ENCODE measurements at regions not wholly inside any gene's neighbourhood (a gene's known extent, or its start where the extent isn't known, plus 50 kb on each side); places are given as distances from the start of the nearest gene placed in this dataset.

- no peak overlapping the region for H3K27ac ChIP-seq
- in situ Hi-C loops (cut with MboI; ENCODE audit: low pct_ligation_motif_present in 1 of 4, low pct_unique_long_range_greater_than_20kb in 1 of 4, low sequenced_read_pairs in 3 of 4) (no loop called here), intact Hi-C loops (cut with DNase I; ENCODE audit: low total_unique reads) (no loop called here)
- H3K27me3 ChIP-seq = no peaks in the 10 kb centered on the region
- H3K36me3 ChIP-seq = no peaks in the 10 kb centered on the region
- DNase-seq = no peak
- H3K4me3 ChIP-seq = no peak overlapping the region
- WGBS, 2 donors (ENCODE audit: low coverage in 1 of 2) = 61 to 67% methylated on average over 2 to 17 of the region's 17 CpGs
- TF ChIP-seq EP300 (IDR thresholded peaks at IDR 0.05; ENCODE audit: low read depth) = no peak
- no peak for TF ChIP-seq POLR2AphosphoS5 (IDR thresholded peaks at IDR 0.05)
- TF ChIP-seq CTCF (IDR thresholded peaks at IDR 0.05) = no peak
- TF ChIP-seq POLR2A (IDR thresholded peaks at IDR 0.05) = no peak
- peaks cover 0 to 9% (median 3%) of the 10 kb centered on the region in 4 donors for H3K4me1 ChIP-seq
- no peaks in the 10 kb centered on the region for H3K9me3 ChIP-seq
Observed at GRCh38 chr3:14336749-14337598, 65.4 kb upstream of the SLC6A6 start.

DNA sequence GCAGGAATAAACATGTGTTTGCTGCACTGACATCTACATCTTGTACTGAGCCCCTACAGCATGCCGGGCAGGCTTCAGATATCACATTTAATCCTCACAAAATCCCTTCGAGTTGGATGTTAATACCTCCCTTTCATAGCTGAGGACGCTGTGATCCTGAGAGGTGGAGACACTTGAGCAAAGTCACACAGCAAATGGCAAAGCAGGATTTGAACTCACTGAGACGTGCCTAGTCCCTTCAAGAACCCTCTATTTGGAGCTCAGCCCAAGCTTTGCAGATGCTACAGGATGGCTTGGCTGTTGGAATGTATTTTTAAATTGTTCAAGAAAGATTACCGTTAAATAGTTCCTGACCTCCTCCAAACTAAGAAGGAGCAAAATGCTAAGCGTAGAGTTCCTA is 64.6 kb upstream of the SLC6A6 start:
- no peaks in the 10 kb centered on the region for H3K36me3 ChIP-seq
- H3K4me3 ChIP-seq = no peak overlapping the region
- no peak overlapping the region for H3K27ac ChIP-seq
- intact Hi-C loops (cut with DNase I; ENCODE audit: low total_unique reads) (no loop called here), in situ Hi-C loops (cut with MboI; ENCODE audit: low pct_ligation_motif_present in 1 of 4, low pct_unique_long_range_greater_than_20kb in 1 of 4, low sequenced_read_pairs in 3 of 4) (no loop called here)
- WGBS, 2 donors (ENCODE audit: low coverage in 1 of 2) = 69 to 71% methylated on average over 3 to 6 of the region's 6 CpGs
- no peak for DNase-seq
- TF ChIP-seq EP300 (IDR thresholded peaks at IDR 0.05; ENCODE audit: low read depth) (no peak), CTCF (IDR thresholded peaks at IDR 0.05) (no peak), POLR2AphosphoS5 (IDR thresholded peaks at IDR 0.05) (no peak), POLR2A (IDR thresholded peaks at IDR 0.05) (no peak)
- H3K27me3 ChIP-seq = no peaks in the 10 kb centered on the region
- H3K9me3 ChIP-seq = no peaks in the 10 kb centered on the region
- peaks cover 0 to 9% (median 3%) of the 10 kb centered on the region in 4 donors for H3K4me1 ChIP-seq

DNA sequence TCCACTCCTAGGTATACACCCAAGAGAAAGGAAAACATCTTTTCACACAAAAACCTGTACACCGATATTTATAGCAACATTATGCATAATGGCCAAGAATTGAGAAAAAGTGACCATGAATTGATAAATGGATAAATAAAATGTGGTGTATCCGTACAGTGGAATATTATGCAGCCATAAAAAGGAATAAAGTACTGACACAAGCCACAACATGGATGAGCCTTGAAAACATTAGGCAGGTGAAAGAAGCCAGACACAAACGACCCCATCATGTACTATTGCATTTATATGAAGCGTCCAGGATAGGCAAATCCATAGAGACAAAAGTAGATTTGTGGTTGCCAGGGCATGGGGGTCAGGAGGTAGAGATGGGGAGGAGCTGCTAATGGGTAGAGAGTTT is 64.2 kb upstream of the SLC6A6 start:
- H3K4me3 ChIP-seq = no peak overlapping the region
- peaks cover 0 to 9% (median 3%) of the 10 kb centered on the region in 4 donors for H3K4me1 ChIP-seq
- in situ Hi-C loops (cut with MboI; ENCODE audit: low pct_ligation_motif_present in 1 of 4, low pct_unique_long_range_greater_than_20kb in 1 of 4, low sequenced_read_pairs in 3 of 4) (no loop called here), intact Hi-C loops (cut with DNase I; ENCODE audit: low total_unique reads) (no loop called here)
- no peaks in the 10 kb centered on the region for H3K36me3 ChIP-seq
- H3K27me3 ChIP-seq = no peaks in the 10 kb centered on the region
- 69 to 74% methylated on average over 4 of the region's 4 CpGs for WGBS, 2 donors (ENCODE audit: low coverage in 1 of 2)
- DNase-seq = no peak
- H3K9me3 ChIP-seq = no peaks in the 10 kb centered on the region
- H3K27ac ChIP-seq = no peak overlapping the region
- no peak for TF ChIP-seq EP300 (IDR thresholded peaks at IDR 0.05; ENCODE audit: low read depth)
- TF ChIP-seq CTCF (IDR thresholded peaks at IDR 0.05) = no peak
- no peak for TF ChIP-seq POLR2AphosphoS5 (IDR thresholded peaks at IDR 0.05)
- no peak for TF ChIP-seq POLR2A (IDR thresholded peaks at IDR 0.05)

DNA sequence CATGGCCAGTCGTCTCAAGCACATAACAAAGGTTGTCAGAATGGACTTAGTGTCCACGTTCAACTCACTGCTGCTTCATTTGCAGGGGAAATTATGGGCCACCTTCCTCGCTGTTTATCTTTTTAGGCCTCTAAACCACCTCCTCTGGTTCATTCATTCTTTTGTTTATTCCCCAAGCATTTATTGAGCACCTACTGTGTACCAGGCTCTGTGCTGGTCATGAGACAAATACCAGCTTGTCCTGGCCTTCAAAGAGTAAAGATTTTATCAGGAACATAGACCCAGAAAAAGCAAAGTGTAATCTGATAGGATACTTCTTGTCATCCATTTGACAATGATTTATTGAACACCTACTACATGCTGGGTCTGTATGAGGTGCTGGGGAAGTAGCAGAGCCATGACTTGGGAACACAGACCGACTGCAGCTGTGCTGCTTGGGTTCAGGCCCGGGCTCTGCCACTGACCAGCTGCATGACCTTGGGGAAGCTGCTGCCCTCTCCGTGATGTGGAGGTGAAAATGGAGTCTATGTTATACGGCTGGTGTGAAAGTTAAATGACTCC is 63.4 kb upstream of the SLC6A6 start:
- Histone ChIP-seq H3K27me3 (no peaks in the 10 kb centered on the region), H3K4me3 (no peak overlapping the region), H3K9me3 (no peaks in the 10 kb centered on the region), H3K36me3 (no peaks in the 10 kb centered on the region), H3K4me1 (peaks cover 0 to 7% (median 2%) of the 10 kb centered on the region in 4 donors), H3K27ac (no peak overlapping the region)
- 67 to 86% methylated on average over 1 to 7 of the region's 7 CpGs for WGBS, 2 donors (ENCODE audit: low coverage in 1 of 2)
- intact Hi-C loops (cut with DNase I; ENCODE audit: low total_unique reads) = no loop called here
- in situ Hi-C loops (cut with MboI; ENCODE audit: low pct_ligation_motif_present in 1 of 4, low pct_unique_long_range_greater_than_20kb in 1 of 4, low sequenced_read_pairs in 3 of 4) = no loop called here
- no peak for DNase-seq
- no peak for TF ChIP-seq EP300 (IDR thresholded peaks at IDR 0.05; ENCODE audit: low read depth)
- no peak for TF ChIP-seq POLR2A (IDR thresholded peaks at IDR 0.05)
- no peak for TF ChIP-seq CTCF (IDR thresholded peaks at IDR 0.05)
- no peak for TF ChIP-seq POLR2AphosphoS5 (IDR thresholded peaks at IDR 0.05)
